CD14-positive monocyte (primary cell): ENCODE measurements at regions not wholly inside any gene's neighbourhood (a gene's known extent, or its start where the extent isn't known, plus 50 kb on each side); places are given as distances from the start of the nearest gene placed in this dataset.

ENCODE experiments used
- DNase-seq, 3 donors: peaks; one replicate each; pipeline ENCODE4 v3.0.0-alpha.2; 2011 to 2022
- H2AFZ ChIP-seq: 2 replicates; pipeline ENCODE4 v1.6.0; 2012; ENCODE audit warnings: mild to moderate bottlenecking, low read depth, low read length, inconsistent platforms; ENCODE audit not compliant: insufficient read depth, poor library complexity, severe bottlenecking
- H3K27ac ChIP-seq, 2 donors: 1 replicate in 1 of 2; 2 replicates in 1 of 2; pipeline ENCODE4 v1.5.1; 2012 to 2013; ENCODE audit warnings: low read length in 2 of 2, control low read depth in 1 of 2, inconsistent platforms in 1 of 2, low read depth in 1 of 2, mild to moderate bottlenecking in 1 of 2
- H3K27me3 ChIP-seq, 2 donors: one replicate each; pipeline versions ENCODE4 v1.6.0 to v1.6.1; 2011 to 2013; ENCODE audit warnings: low read length in 2 of 2; ENCODE audit not compliant: control insufficient read depth in 2 of 2, insufficient read depth in 2 of 2
- H3K36me3 ChIP-seq, 2 donors: replicated peaks in 1 of 2; 1 replicate in 1 of 2; 2 replicates in 1 of 2; pipeline versions ENCODE4 v1.5.1 to v1.6.1; 2012 to 2013; ENCODE audit warnings: low read length in 2 of 2, control low read depth in 1 of 2, inconsistent platforms in 1 of 2, mild to moderate bottlenecking in 1 of 2; ENCODE audit not compliant: insufficient read depth in 2 of 2, control insufficient read depth in 1 of 2
- H3K4me1 ChIP-seq, 2 donors: 1 replicate in 1 of 2; 2 replicates in 1 of 2; pipeline versions ENCODE4 v1.5.1 to v1.6.1; 2012 to 2013; ENCODE audit warnings: low read length in 2 of 2, control low read depth in 1 of 2, inconsistent platforms in 1 of 2, mild to moderate bottlenecking in 1 of 2, moderate library complexity in 1 of 2; ENCODE audit not compliant: insufficient read depth in 2 of 2, control insufficient read depth in 1 of 2
- H3K4me2 ChIP-seq: replicated peaks from 2 replicates; pipeline ENCODE3; 2012; ENCODE audit warnings: low read length, moderate library complexity, mild to moderate bottlenecking; ENCODE audit not compliant: poor library complexity, severe bottlenecking; ENCODE audit errors: extremely low read depth
- H3K4me3 ChIP-seq, 3 experiments: fragments of 200-600 bp in 1 of 3; sonication (generic) in 1 of 3; replicated peaks in 1 of 3; 1 replicate in 2 of 3; 2 replicates in 1 of 3; pipeline ENCODE4 v1.5.1; 2011 to 2013; ENCODE audit warnings: low read length in 3 of 3, mild to moderate bottlenecking in 3 of 3, control low read depth in 2 of 3, low read depth in 2 of 3, inconsistent platforms in 1 of 3, moderate library complexity in 1 of 3
- H3K79me2 ChIP-seq: 2 replicates; pipeline ENCODE4 v1.6.0; 2012; ENCODE audit warnings: mild to moderate bottlenecking, control low read depth, inconsistent platforms, low read length, moderate library complexity; ENCODE audit not compliant: insufficient read depth
- H3K9ac ChIP-seq: 2 replicates; pipeline ENCODE4 v1.6.0; 2017; ENCODE audit warnings: low read length, mild to moderate bottlenecking; ENCODE audit not compliant: insufficient read depth, poor library complexity, severe bottlenecking
- H3K9me3 ChIP-seq, 2 donors: replicated peaks in 1 of 2; 1 replicate in 1 of 2; 2 replicates in 1 of 2; pipeline versions ENCODE4 v1.5.1 to v1.6.1; 2012 to 2013; ENCODE audit warnings: low read length in 2 of 2, control low read depth in 1 of 2; ENCODE audit not compliant: control insufficient read depth in 1 of 2, insufficient read depth in 1 of 2
- H4K20me1 ChIP-seq: 2 replicates; pipeline ENCODE4 v1.6.0; 2012; ENCODE audit warnings: mild to moderate bottlenecking, low read length, control low read depth, moderate library complexity; ENCODE audit not compliant: insufficient read depth
- H3K27ac Mint-ChIP-seq, 7 donors: one replicate each; pipeline ENCODE4 v1.8.0; 2020; ENCODE audit warnings: mild to moderate bottlenecking in 7 of 7, mixed read lengths in 7 of 7, moderate library complexity in 6 of 7, inconsistent platforms in 2 of 7
- H3K27me3 Mint-ChIP-seq, 3 donors: one replicate each; pipeline ENCODE4 v1.8.0; 2021 to 2022; ENCODE audit warnings: low read depth in 3 of 3, mild to moderate bottlenecking in 3 of 3, mixed read lengths in 3 of 3, moderate library complexity in 3 of 3, inconsistent platforms in 1 of 3
- H3K36me3 Mint-ChIP-seq, 2 donors: one replicate each; pipeline ENCODE4 v1.8.0; 2020; ENCODE audit warnings: mixed read lengths in 2 of 2, inconsistent platforms in 1 of 2, mild to moderate bottlenecking in 1 of 2
- H3K4me1 Mint-ChIP-seq: one replicate; pipeline ENCODE4 v1.8.0; 2020; ENCODE audit warnings: mild to moderate bottlenecking, mixed read lengths
- H3K4me3 Mint-ChIP-seq, 2 donors: one replicate each; pipeline ENCODE4 v1.8.0; 2020; ENCODE audit warnings: mild to moderate bottlenecking in 2 of 2, mixed read lengths in 2 of 2, moderate library complexity in 1 of 2
- H3K9me3 Mint-ChIP-seq, 7 donors: one replicate each; pipeline ENCODE4 v1.8.0; 2020 to 2022; ENCODE audit warnings: mixed read lengths in 7 of 7, mild to moderate bottlenecking in 6 of 7, moderate library complexity in 6 of 7, inconsistent platforms in 2 of 7
- CTCF ChIP-seq: fragments of 200-600 bp; IDR thresholded peaks from one replicate; pipeline ENCODE4 v1.8.0; 2022; ENCODE audit warnings: antibody characterized with exemption, mild to moderate bottlenecking
- WGBS: methylation state at CpG from one replicate; pipeline ENCODE4 v1.1.5; 2013; ENCODE audit warnings: missing lambda C conversion rate; ENCODE audit not compliant: insufficient coverage; 5-methylcytosine and 5-hydroxymethylcytosine counted together
- intact Hi-C, 2 donors: fragments of 100-400 bp; cut with micrococcal nuclease; formaldehyde crosslinking; loops; one replicate each; pipeline versions ENCODE4 v1.15.0 to v1.15.1; 2023

- Histone ChIP-seq H2AFZ (no peak overlapping the region), H3K4me3 (no peak overlapping the region), H3K27ac (no peak overlapping the region), H3K9ac (no peak overlapping the region), H4K20me1 (no peaks in the 10 kb centered on the region), H3K36me3 (no peaks in the 10 kb centered on the region), H3K4me1 (no peaks in the 10 kb centered on the region), H3K27me3 (no peaks in the 10 kb centered on the region), H3K79me2 (no peaks in the 10 kb centered on the region), H3K9me3 (no peaks in the 10 kb centered on the region), H3K4me2 (no peak overlapping the region)
- intact Hi-C loops = no loop called here
- DNase-seq = no peak
- Mint-ChIP-seq H3K27me3 (peaks cover 0 to 2% (median 0%) of the 10 kb centered on the region in 3 donors), H3K36me3 (no peaks in the 10 kb centered on the region), H3K27ac (no peak overlapping the region), H3K4me3 (no peak overlapping the region), H3K4me1 (peaks cover 6% of the 10 kb centered on the region), H3K9me3 (peaks cover 0 to 3% (median 0%) of the 10 kb centered on the region in 7 donors)
- no CpG with 5 or more reads among the region's 3 CpGs for WGBS
- no peak for TF ChIP-seq CTCF
These were observed 159.9 kb downstream of the MDFIC start for GRCh38 chr7:115081772-115082171.

- Mint-ChIP-seq H3K9me3 (peaks cover 0 to 3% (median 0%) of the 10 kb centered on the region in 7 donors), H3K27me3 (peaks cover 0 to under 1% (median 0%) of the 10 kb centered on the region in 3 donors), H3K4me3 (no peak overlapping the region), H3K4me1 (peaks cover 6% of the 10 kb centered on the region), H3K36me3 (no peaks in the 10 kb centered on the region), H3K27ac (no peak overlapping the region)
- Histone ChIP-seq H2AFZ (no peak overlapping the region), H3K9me3 (no peaks in the 10 kb centered on the region), H3K4me1 (no peaks in the 10 kb centered on the region), H3K79me2 (no peaks in the 10 kb centered on the region), H4K20me1 (no peaks in the 10 kb centered on the region), H3K27me3 (no peaks in the 10 kb centered on the region), H3K36me3 (no peaks in the 10 kb centered on the region), H3K4me2 (no peak overlapping the region), H3K27ac (no peak overlapping the region), H3K9ac (no peak overlapping the region), H3K4me3 (no peak overlapping the region)
- DNase-seq = no peak
- no peak for TF ChIP-seq CTCF
- intact Hi-C loops = no loop called here
- no CpG with 5 or more reads among the region's 1 CpG for WGBS
These were observed 157.0 kb downstream of the MDFIC start for GRCh38 chr7:115078851-115079250.
